ENCODE measurements at regions not wholly inside any gene's neighbourhood (a gene's known extent, or its start where the extent isn't known, plus 50 kb on each side); places are given as distances from the start of the nearest gene placed in this dataset.
"Not testable (repeated sequence)": the region's sequence is repeated elsewhere in the genome, so short reads cannot be mapped to it uniquely, and the experiment has no call there.

GRCh38 chr4:4107411-4108107, 119.2 kb downstream of the OTOP1 start:
- peak overlapping the region; percentile 60 for H3K4me3 ChIP-seq
- not testable (repeated sequence) for H3K27ac ChIP-seq; DNase-seq (ENCODE audit: low spot score); ATAC-seq (ENCODE audit: insufficient number of reproducible peaks, low FRiP score, low read depth); H3K9me3 ChIP-seq; H3K4me1 ChIP-seq (ENCODE audit: control insufficient read depth in 1 of 2, low read depth in 2 of 2); H3K27me3 ChIP-seq (replicated peaks; ENCODE audit: insufficient read depth); H3K36me3 ChIP-seq
- TF ChIP-seq CTCF (IDR thresholded peaks at IDR 0.05), result peak; percentile 60

DNA sequence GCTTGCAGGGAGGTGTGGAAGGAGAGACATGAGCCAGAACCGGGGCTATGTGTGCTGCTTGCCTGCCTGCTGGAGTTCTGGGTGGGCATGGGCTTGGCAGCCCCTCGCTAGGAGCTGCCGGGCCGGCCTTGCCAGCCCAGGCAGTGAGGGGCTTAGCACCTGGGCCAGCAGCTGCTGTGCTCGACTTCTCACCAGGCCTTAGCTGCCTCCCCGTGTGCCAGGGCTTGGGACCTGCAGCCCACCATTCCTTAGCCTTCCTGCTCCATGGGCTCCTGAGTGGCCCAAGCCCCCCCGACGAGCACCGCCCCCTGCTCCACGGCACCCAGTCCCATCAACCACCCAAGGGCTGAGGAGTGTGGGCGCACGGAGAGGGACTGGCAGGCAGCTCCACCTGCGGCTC, 111.3 kb downstream of the OTOP1 start:
- not testable (repeated sequence) for ATAC-seq (ENCODE audit: insufficient number of reproducible peaks, low FRiP score, low read depth); H3K36me3 ChIP-seq; H3K4me3 ChIP-seq

GRCh38 chr4:4116901-4117300, 109.8 kb downstream of the OTOP1 start:
- not testable (repeated sequence) for H3K4me1 ChIP-seq (ENCODE audit: control insufficient read depth in 1 of 2, low read depth in 2 of 2); H3K4me3 ChIP-seq; H3K9me3 ChIP-seq; DNase-seq (ENCODE audit: low spot score); ATAC-seq (ENCODE audit: insufficient number of reproducible peaks, low FRiP score, low read depth); H3K27me3 ChIP-seq (replicated peaks; ENCODE audit: insufficient read depth); H3K27ac ChIP-seq; H3K36me3 ChIP-seq

More for the DNA sequence above, 111.3 kb downstream of the OTOP1 start:
- not testable (repeated sequence) for H3K9me3 ChIP-seq; H3K27ac ChIP-seq; DNase-seq (ENCODE audit: low spot score); H3K4me1 ChIP-seq (ENCODE audit: control insufficient read depth in 1 of 2, low read depth in 2 of 2); H3K27me3 ChIP-seq (replicated peaks; ENCODE audit: insufficient read depth)

GRCh38 chr4:4134368-4134767, 92.4 kb downstream of the OTOP1 start:
- H3K9me3 ChIP-seq; H3K4me3 ChIP-seq; H3K36me3 ChIP-seq; DNase-seq (ENCODE audit: low spot score); H3K27me3 ChIP-seq (replicated peaks; ENCODE audit: insufficient read depth); ATAC-seq (ENCODE audit: insufficient number of reproducible peaks, low FRiP score, low read depth); H3K4me1 ChIP-seq (ENCODE audit: control insufficient read depth in 1 of 2, low read depth in 2 of 2); H3K27ac ChIP-seq: not testable (repeated sequence)

GRCh38 chr4:4136621-4137020, 90.1 kb downstream of the OTOP1 start:
- not testable (repeated sequence) for H3K4me1 ChIP-seq (ENCODE audit: control insufficient read depth in 1 of 2, low read depth in 2 of 2); H3K36me3 ChIP-seq; ATAC-seq (ENCODE audit: insufficient number of reproducible peaks, low FRiP score, low read depth); H3K4me3 ChIP-seq; DNase-seq (ENCODE audit: low spot score); H3K27me3 ChIP-seq (replicated peaks; ENCODE audit: insufficient read depth); H3K27ac ChIP-seq; H3K9me3 ChIP-seq
